OCI-LY7 (cell line): ENCODE measurements at regions not wholly inside any gene's neighbourhood (a gene's known extent, or its start where the extent isn't known, plus 50 kb on each side); places are given as distances from the start of the nearest gene placed in this dataset.

ENCODE experiments used
- BruUV-seq: library from RNA; stranded (reverse); fragments of 400-500 nt; replicated peaks from 2 replicates; lab custom pipeline; 2021; lab: Mats Ljungman, UMichigan
- CTCF ChIA-PET: fragments of 300-600 bp; sonication (Branson Sonifier 250); formaldehyde crosslinking; loops from one replicate; lab custom pipeline; 2022; ENCODE audit warnings: antibody characterized with exemption; ENCODE audit not compliant: unreplicated experiment; lab: Charles Lee
- POLR2A ChIA-PET: fragments of 300-600 bp; sonication (Branson Sonifier 250); formaldehyde crosslinking; loops from one replicate; lab custom pipeline; 2022; ENCODE audit warnings: antibody characterized with exemption; lab: Charles Lee
- DNase-seq: peaks from one replicate; pipeline ENCODE4 v3.0.0-alpha.2; 2015; ENCODE audit warnings: low spot score
- H2AFZ ChIP-seq: fragments of 200-600 bp; sonication (generic), shearing (Covaris generic); 2 replicates; pipeline ENCODE4 v1.6.1; 2014; ENCODE audit warnings: mild to moderate bottlenecking, antibody characterized with exemption, low read length, moderate library complexity
- H3K27ac ChIP-seq: fragments of 200-600 bp; sonication (generic); 2 replicates; pipeline ENCODE4 v1.5.1; 2014; ENCODE audit warnings: mixed run types, low read depth, mild to moderate bottlenecking, moderate library complexity, low read length, inconsistent platforms; ENCODE audit not compliant: poor library complexity, severe bottlenecking
- H3K36me3 ChIP-seq: fragments of 200-600 bp; sonication (generic); 2 replicates; pipeline ENCODE4 v1.6.1; 2014; ENCODE audit warnings: mild to moderate bottlenecking, antibody characterized with exemption, low read length, moderate library complexity, mixed read lengths; ENCODE audit not compliant: insufficient read depth
- H3K4me1 ChIP-seq: fragments of 200-600 bp; sonication (generic); 2 replicates; pipeline ENCODE4 v1.5.1; 2014; ENCODE audit warnings: mild to moderate bottlenecking, low read length; ENCODE audit not compliant: insufficient read depth, poor library complexity, severe bottlenecking
- H3K4me2 ChIP-seq: fragments of 200-600 bp; sonication (generic); 2 replicates; pipeline ENCODE4 v1.6.1; 2014; ENCODE audit warnings: mild to moderate bottlenecking, low read length
- H3K4me3 ChIP-seq: fragments of 200-600 bp; sonication (generic); 2 replicates; pipeline ENCODE4 v1.5.1; 2014; ENCODE audit warnings: mild to moderate bottlenecking, low read depth, low read length; ENCODE audit not compliant: poor library complexity, severe bottlenecking
- H3K79me2 ChIP-seq: fragments of 200-600 bp; sonication (generic); 2 replicates; pipeline ENCODE4 v1.6.1; 2016; ENCODE audit warnings: low read depth, mild to moderate bottlenecking, low read length, moderate library complexity, mixed read lengths; ENCODE audit not compliant: insufficient read depth
- H3K9me2 ChIP-seq: fragments of 200-600 bp; sonication (generic); 2 replicates; pipeline ENCODE4 v1.6.1; 2016; ENCODE audit warnings: mild to moderate bottlenecking, low read length, mixed read lengths; ENCODE audit not compliant: insufficient read depth
- H3K9me3 ChIP-seq: fragments of 200-600 bp; sonication (generic); 2 replicates; pipeline ENCODE4 v1.6.1; 2014; ENCODE audit warnings: mild to moderate bottlenecking, mixed run types, low read length, mixed read lengths
- H4K20me1 ChIP-seq: fragments of 200-600 bp; sonication (generic); 2 replicates; pipeline ENCODE4 v1.6.1; 2014; ENCODE audit warnings: mild to moderate bottlenecking, antibody characterized with exemption, low read length, moderate library complexity, mixed read lengths; ENCODE audit not compliant: insufficient read depth
- CTCF ChIP-seq: fragments of 200-600 bp; sonication (generic); conservative IDR thresholded peaks from 2 replicates; pipeline ENCODE4 v1.5.1; 2014; ENCODE audit warnings: mild to moderate bottlenecking, antibody characterized with exemption, low read length, moderate library complexity, mixed read lengths
- EZH2phosphoT487 ChIP-seq: fragments of 200-600 bp; sonication (generic); IDR thresholded peaks from 2 replicates; pipeline ENCODE4 v1.6.1; 2018; ENCODE audit warnings: low read depth, borderline replicate concordance, mild to moderate bottlenecking, mixed run types, antibody characterized with exemption, low read length, moderate library complexity, mixed read lengths
- intact Hi-C: fragments of 100-400 bp; cut with micrococcal nuclease; formaldehyde crosslinking; loops from one replicate; pipeline ENCODE4 v1.10.0; 2022; ENCODE audit not compliant: unreplicated experiment

GRCh38 chr6:133772567-133772966, 116.3 kb upstream of the TCF21 start:
- Histone ChIP-seq H2AFZ (no peak overlapping the region), H3K79me2 (no peaks in the 10 kb centered on the region), H3K36me3 (no peaks in the 10 kb centered on the region), H3K27ac (no peak overlapping the region), H3K9me3 (no peaks in the 10 kb centered on the region), H4K20me1 (no peaks in the 10 kb centered on the region), H3K4me3 (no peak overlapping the region), H3K4me1 (no peaks in the 10 kb centered on the region), H3K9me2 (no peaks in the 10 kb centered on the region), H3K4me2 (no peak overlapping the region)
- ChIA-PET CTCF (no interaction called here), POLR2A (interaction anchor here (0.6 to 1.3 kb wide), 3 partner anchors 10 to 876 kb away, joined by 3 to 7 read pairs (median 5); no protein-coding TSS in a partner anchor)
- TF ChIP-seq EZH2phosphoT487 (no peak), CTCF (no peak)
- intact Hi-C loops: no loop called here
- BruUV-seq: no TSS peak
- DNase-seq: no peak

- Histone ChIP-seq H3K79me2 (no peaks in the 10 kb centered on the region), H3K27ac (no peak overlapping the region), H3K9me2 (no peaks in the 10 kb centered on the region), H3K9me3 (no peaks in the 10 kb centered on the region), H3K4me1 (no peaks in the 10 kb centered on the region), H3K4me3 (no peak overlapping the region), H3K4me2 (no peak overlapping the region), H4K20me1 (no peaks in the 10 kb centered on the region), H2AFZ (no peak overlapping the region), H3K36me3 (no peaks in the 10 kb centered on the region)
- intact Hi-C loops: no loop called here
- ChIA-PET POLR2A (interaction anchor here (0.9 to 1.1 kb wide), 2 partner anchors 11 to 36 kb away, joined by 3 read pairs; no protein-coding TSS in a partner anchor), CTCF (no interaction called here)
- TF ChIP-seq EZH2phosphoT487: no peak
- TF ChIP-seq CTCF: no peak
- DNase-seq: no peak
- no TSS peak for BruUV-seq
Observed at GRCh38 chr6:133773776-133774175, 115.1 kb upstream of the TCF21 start.

- no peak overlapping the region for H3K4me3 ChIP-seq
- no peak overlapping the region for H3K4me2 ChIP-seq
- ChIA-PET CTCF (no interaction called here), POLR2A (interaction anchor here (0.9 to 1.1 kb wide), 2 partner anchors 12 to 35 kb away, joined by 3 read pairs; no protein-coding TSS in a partner anchor)
- intact Hi-C loops: no loop called here
- H3K79me2 ChIP-seq: no peaks in the 10 kb centered on the region
- TF ChIP-seq EZH2phosphoT487: no peak
- TF ChIP-seq CTCF: no peak
- H3K9me2 ChIP-seq: no peaks in the 10 kb centered on the region
- H3K27ac ChIP-seq: no peak overlapping the region
- H2AFZ ChIP-seq: no peak overlapping the region
- DNase-seq: no peak
- H3K9me3 ChIP-seq: no peaks in the 10 kb centered on the region
- H4K20me1 ChIP-seq: no peaks in the 10 kb centered on the region
- no TSS peak for BruUV-seq
- H3K4me1 ChIP-seq: no peaks in the 10 kb centered on the region
- H3K36me3 ChIP-seq: no peaks in the 10 kb centered on the region
Observed at GRCh38 chr6:133774356-133774755, 114.6 kb upstream of the TCF21 start.
